ENCODE measurements at regions not wholly inside any gene's neighbourhood (a gene's known extent, or its start where the extent isn't known, plus 50 kb on each side); places are given as distances from the start of the nearest gene placed in this dataset.

DNA sequence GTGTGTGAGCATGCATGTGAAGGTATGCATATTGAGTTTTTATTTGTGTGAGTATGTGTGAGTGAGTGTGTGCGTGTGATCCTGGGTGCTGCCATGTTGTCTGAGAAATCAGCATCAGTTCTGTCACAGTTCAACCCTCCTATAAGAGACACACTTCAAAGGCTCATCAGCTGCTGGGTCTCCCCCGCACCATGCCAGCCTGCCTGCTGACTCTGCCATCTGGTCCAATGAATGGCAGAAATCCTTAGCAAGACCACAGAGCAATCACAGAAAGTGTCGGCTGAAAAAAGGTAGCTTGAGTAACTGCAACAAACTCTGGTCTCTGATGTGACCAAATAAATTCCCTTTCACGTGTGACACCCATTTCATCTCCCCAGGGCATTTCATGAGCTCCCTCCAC, 381.8 kb upstream of the MAF start:
- no peak overlapping the region for H3K4me3 ChIP-seq (replicated peaks in 1 of 3; ENCODE audit: insufficient read depth in 1 of 3, low read depth in 1 of 3, low read length in 3 of 3)
- H3K4me2 ChIP-seq (ENCODE audit: insufficient read depth, low read length), result no peak overlapping the region
- no peak for FAIRE-seq
- dilution Hi-C loops (cut with MboI; ENCODE audit: extremely low pct_ligation_motif_present, low sequenced_read_pairs) (no loop called here), intact Hi-C loops (cut with micrococcal nuclease) (no loop called here)
- no peak overlapping the region for H3K27ac ChIP-seq (ENCODE audit: insufficient read depth, low read depth, low read length)
- POLR2A ChIA-PET, result no interaction called here
- H2AFZ ChIP-seq (ENCODE audit: low read depth, low read length), result no peak overlapping the region
- no peak overlapping the region for H3K9ac ChIP-seq (replicated peaks; ENCODE audit: extremely low read depth, insufficient read depth, low read length)
- H3K36me3 ChIP-seq (ENCODE audit: control insufficient read depth in 2 of 2, extremely low read depth in 1 of 2, insufficient read depth in 2 of 2, low read length in 2 of 2), result no peaks in the 10 kb centered on the region
- H4K20me1 ChIP-seq (replicated peaks; ENCODE audit: control insufficient read depth, extremely low read depth, insufficient read depth, low read length), result no peaks in the 10 kb centered on the region
- H3K9me1 ChIP-seq (replicated peaks; ENCODE audit: control insufficient read depth, extremely low read depth, insufficient read depth, low read length), result no peaks in the 10 kb centered on the region
- no peaks in the 10 kb centered on the region for H3K79me2 ChIP-seq (ENCODE audit: control insufficient read depth, insufficient read depth, low read length)
- CTCF ChIA-PET, result no interaction called here
- TF ChIP-seq MYC (IDR thresholded peaks at IDR 0.05; ENCODE audit: low read depth, low read length) (no peak), POLR2AphosphoS5 (IDR thresholded peaks at IDR 0.05; ENCODE audit: insufficient read depth, low read depth, low read length) (no peak), POLR2A (IDR thresholded peaks at IDR 0.05; ENCODE audit: low read depth, low read length) (no peak), CTCF (IDR thresholded peaks at IDR 0.05; ENCODE audit: extremely low read depth in 1 of 2, insufficient read depth in 1 of 2, low read depth in 1 of 2, low read length in 2 of 2) (no peak), JUN (IDR thresholded peaks at IDR 0.05; ENCODE audit: borderline replicate concordance, insufficient read depth, insufficient read length, low read depth) (no peak), EZH2 (IDR thresholded peaks at IDR 0.05; ENCODE audit: borderline replicate concordance, low read depth, low read length, severe bottlenecking) (no peak), FOS (IDR thresholded peaks at IDR 0.05; ENCODE audit: borderline replicate concordance, insufficient read depth, low read length) (no peak), GATA2 (IDR thresholded peaks at IDR 0.05; ENCODE audit: insufficient read depth, insufficient read length, low read depth, low read length) (no peak)
- no peaks in the 10 kb centered on the region for H3K4me1 ChIP-seq (ENCODE audit: control insufficient read depth, extremely low read depth, insufficient read depth, low read length)
- DNase-seq (ENCODE audit: low read depth, low spot score), result no peak
- H3K27me3 ChIP-seq (ENCODE audit: control insufficient read depth in 2 of 2, insufficient read depth in 2 of 2, low read length in 2 of 2), result no peaks in the 10 kb centered on the region
- no peaks in the 10 kb centered on the region for H3K9me3 ChIP-seq (replicated peaks; ENCODE audit: control insufficient read depth, insufficient read depth, low read length)
- BruUV-seq (replicated peaks), result no TSS peak

All from endothelial cell of umbilical vein (primary cell).